Loucy (cell line): ENCODE measurements at regions not wholly inside any gene's neighbourhood (a gene's known extent, or its start where the extent isn't known, plus 50 kb on each side); places are given as distances from the start of the nearest gene placed in this dataset.

Experiments used
- H2AFZ ChIP-seq: fragments of 200-600 bp; sonication (generic); 2 replicates; pipeline ENCODE4 v1.6.0; 2016; ENCODE audit warnings: antibody characterized with exemption, mild to moderate bottlenecking, low read length, moderate library complexity
- H3F3A ChIP-seq: fragments of 200-600 bp; 2 replicates; pipeline ENCODE4 v1.6.0; 2016; ENCODE audit warnings: antibody characterized with exemption, low read depth, mild to moderate bottlenecking
- H3K27me3 ChIP-seq: fragments of 200-600 bp; sonication (generic); 2 replicates; pipeline ENCODE4 v1.6.1; 2014; ENCODE audit warnings: low read length, mild to moderate bottlenecking; ENCODE audit not compliant: insufficient read depth, poor library complexity, severe bottlenecking
- H3K36me3 ChIP-seq: fragments of 200-600 bp; sonication (generic); 2 replicates; pipeline ENCODE4 v1.6.1; 2016; ENCODE audit warnings: low read length; ENCODE audit not compliant: insufficient read depth
- H3K4me1 ChIP-seq: fragments of 200-600 bp; sonication (generic); 2 replicates; pipeline ENCODE4 v1.5.1; 2014; ENCODE audit warnings: low read length, mild to moderate bottlenecking; ENCODE audit not compliant: insufficient read depth, poor library complexity, severe bottlenecking
- H3K4me2 ChIP-seq: fragments of 200-600 bp; sonication (generic); 2 replicates; pipeline ENCODE4 v1.6.0; 2014; ENCODE audit warnings: antibody characterized with exemption, low read length, low read depth, mild to moderate bottlenecking; ENCODE audit not compliant: poor library complexity, severe bottlenecking
- H3K4me3 ChIP-seq: fragments of 200-600 bp; sonication (generic); 2 replicates; pipeline ENCODE4 v1.5.1; 2014; ENCODE audit warnings: low read length, mild to moderate bottlenecking, mixed read lengths; ENCODE audit not compliant: poor library complexity, severe bottlenecking
- H3K79me2 ChIP-seq: fragments of 200-600 bp; sonication (generic); 2 replicates; pipeline ENCODE4 v1.6.1; 2014; ENCODE audit warnings: low read length; ENCODE audit not compliant: insufficient read depth
- H3K9ac ChIP-seq: fragments of 200-600 bp; sonication (generic); 2 replicates; pipeline ENCODE4 v1.6.0; 2014; ENCODE audit warnings: mild to moderate bottlenecking, low read depth, low read length, moderate library complexity; ENCODE audit not compliant: poor library complexity, severe bottlenecking
- H3K9me2 ChIP-seq: fragments of 200-600 bp; sonication (generic); replicated peaks from 2 replicates; pipeline ENCODE4 v1.6.1; 2016; ENCODE audit warnings: low read depth, low read length, mixed read lengths
- H3K9me3 ChIP-seq: fragments of 200-600 bp; sonication (generic); 2 replicates; pipeline ENCODE4 v1.6.1; 2014; ENCODE audit warnings: mild to moderate bottlenecking, antibody characterized with exemption, low read length, low read depth; ENCODE audit not compliant: insufficient read depth
- H4K20me1 ChIP-seq: fragments of 200-600 bp; sonication (generic); 2 replicates; pipeline ENCODE4 v1.6.0; 2014; ENCODE audit warnings: antibody characterized with exemption, low read length, mild to moderate bottlenecking; ENCODE audit not compliant: insufficient read depth, poor library complexity, severe bottlenecking
- CTCF ChIP-seq: fragments of 200-600 bp; sonication (generic); conservative IDR thresholded peaks from 2 replicates; pipeline ENCODE4 v1.5.1; 2014; ENCODE audit warnings: mild to moderate bottlenecking, antibody characterized with exemption, low read length
- EZH2phosphoT487 ChIP-seq: fragments of 200-600 bp; IDR thresholded peaks from 2 replicates; pipeline ENCODE4 v1.6.1; 2018; ENCODE audit warnings: antibody characterized with exemption, mild to moderate bottlenecking, moderate library complexity, borderline replicate concordance

- no peaks in the 10 kb centered on the region for H3K4me1 ChIP-seq
- H3K36me3 ChIP-seq, result no peaks in the 10 kb centered on the region
- no peak overlapping the region for H3K4me2 ChIP-seq
- H3K9ac ChIP-seq, result no peak overlapping the region
- no peaks in the 10 kb centered on the region for H3K9me3 ChIP-seq
- no peak overlapping the region for H2AFZ ChIP-seq
- H4K20me1 ChIP-seq, result no peaks in the 10 kb centered on the region
- no peak overlapping the region for H3K4me3 ChIP-seq
- no peaks in the 10 kb centered on the region for H3K9me2 ChIP-seq
- H3K27me3 ChIP-seq, result no peaks in the 10 kb centered on the region
- H3K79me2 ChIP-seq, result no peaks in the 10 kb centered on the region
- H3F3A ChIP-seq, result no peaks in the 10 kb centered on the region
- TF ChIP-seq EZH2phosphoT487 (no peak), CTCF (no peak)
These were observed 197.7 kb downstream of the NRP2 start for GRCh38 chr2:205880048-205880447.

GRCh38 chr2:205878999-205879762 is 196.9 kb downstream of the NRP2 start:
- no peak overlapping the region for H3K9ac ChIP-seq
- H3K36me3 ChIP-seq, result no peaks in the 10 kb centered on the region
- no peak overlapping the region for H3K4me3 ChIP-seq
- no peaks in the 10 kb centered on the region for H3K9me3 ChIP-seq
- no peaks in the 10 kb centered on the region for H3K9me2 ChIP-seq
- H3F3A ChIP-seq, result no peaks in the 10 kb centered on the region
- no peaks in the 10 kb centered on the region for H3K79me2 ChIP-seq
- no peaks in the 10 kb centered on the region for H3K4me1 ChIP-seq
- H3K27me3 ChIP-seq, result no peaks in the 10 kb centered on the region
- H3K4me2 ChIP-seq, result no peak overlapping the region
- H4K20me1 ChIP-seq, result no peaks in the 10 kb centered on the region
- TF ChIP-seq CTCF (no peak), EZH2phosphoT487 (no peak)
- no peak overlapping the region for H2AFZ ChIP-seq

GRCh38 chr2:205877496-205877895 is 195.2 kb downstream of the NRP2 start:
- no peaks in the 10 kb centered on the region for H3K9me3 ChIP-seq
- no peaks in the 10 kb centered on the region for H3K27me3 ChIP-seq
- H3K4me2 ChIP-seq, result no peak overlapping the region
- no peak overlapping the region for H3K4me3 ChIP-seq
- TF ChIP-seq CTCF, result no peak
- TF ChIP-seq EZH2phosphoT487, result no peak
- no peak overlapping the region for H2AFZ ChIP-seq
- H3K4me1 ChIP-seq, result no peaks in the 10 kb centered on the region
- no peak overlapping the region for H3K9ac ChIP-seq
- no peaks in the 10 kb centered on the region for H4K20me1 ChIP-seq
- no peaks in the 10 kb centered on the region for H3K9me2 ChIP-seq
- no peaks in the 10 kb centered on the region for H3K36me3 ChIP-seq
- H3K79me2 ChIP-seq, result no peaks in the 10 kb centered on the region
- no peaks in the 10 kb centered on the region for H3F3A ChIP-seq
